ENCODE measurements at regions not wholly inside any gene's neighbourhood (a gene's known extent, or its start where the extent isn't known, plus 50 kb on each side); places are given as distances from the start of the nearest gene placed in this dataset.

DNA sequence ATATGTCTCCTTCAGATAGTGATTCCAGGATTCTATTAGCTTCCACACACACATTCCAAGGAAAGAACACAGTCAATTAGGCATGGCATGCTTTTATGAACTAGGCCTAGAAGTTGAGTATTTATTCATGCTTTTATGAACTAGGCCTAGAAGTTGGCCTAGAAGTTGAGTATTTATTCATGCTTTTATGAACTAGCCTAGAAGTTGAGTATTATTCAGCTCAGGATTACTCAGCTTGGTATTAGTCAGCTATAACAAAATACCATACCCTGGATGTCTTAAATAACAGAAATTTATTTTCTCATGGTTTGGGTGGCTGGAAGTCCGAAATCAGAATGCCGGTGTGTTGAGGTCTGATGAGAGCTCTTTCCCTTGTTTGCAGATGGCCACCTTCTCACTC lies 442.7 kb upstream of the FLRT2 start:
- 47% methylated on average over 2 of the region's 2 CpGs for WGBS (ENCODE audit: insufficient coverage, low coverage, low lambda C conversion rate, missing lambda C conversion rate)

DNA sequence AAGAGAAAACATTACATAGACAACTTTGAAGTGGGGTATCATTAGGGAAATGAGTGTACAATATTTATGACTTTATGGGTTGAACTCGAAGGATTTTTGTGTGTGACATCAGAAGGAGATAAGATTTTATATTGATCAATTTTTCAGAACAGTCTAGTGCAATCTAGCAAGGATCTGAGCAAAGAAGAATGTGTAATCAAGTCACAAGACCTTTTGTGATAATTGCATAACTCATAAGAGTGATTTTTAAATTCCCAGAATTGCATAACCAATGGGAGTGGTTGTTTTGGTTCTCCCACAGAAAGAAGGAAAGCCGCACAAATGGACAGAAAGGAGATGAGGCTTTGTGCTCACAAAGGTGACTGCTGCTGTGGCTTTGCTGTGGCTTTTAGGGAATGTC lies 441.8 kb upstream of the FLRT2 start:
- ATAC-seq (no peak), DNase-seq (no peak)
- Histone ChIP-seq H3K4me1 (no peaks in the 10 kb centered on the region), H3K4me3 (no peak overlapping the region), H3K9me3 (no peaks in the 10 kb centered on the region), H3K27me3 (no peaks in the 10 kb centered on the region), H3K27ac (no peak overlapping the region), H3K36me3 (no peaks in the 10 kb centered on the region)
- TF ChIP-seq POLR2A (IDR thresholded peaks at IDR 0.05): no peak
- TF ChIP-seq, protein P1, sequence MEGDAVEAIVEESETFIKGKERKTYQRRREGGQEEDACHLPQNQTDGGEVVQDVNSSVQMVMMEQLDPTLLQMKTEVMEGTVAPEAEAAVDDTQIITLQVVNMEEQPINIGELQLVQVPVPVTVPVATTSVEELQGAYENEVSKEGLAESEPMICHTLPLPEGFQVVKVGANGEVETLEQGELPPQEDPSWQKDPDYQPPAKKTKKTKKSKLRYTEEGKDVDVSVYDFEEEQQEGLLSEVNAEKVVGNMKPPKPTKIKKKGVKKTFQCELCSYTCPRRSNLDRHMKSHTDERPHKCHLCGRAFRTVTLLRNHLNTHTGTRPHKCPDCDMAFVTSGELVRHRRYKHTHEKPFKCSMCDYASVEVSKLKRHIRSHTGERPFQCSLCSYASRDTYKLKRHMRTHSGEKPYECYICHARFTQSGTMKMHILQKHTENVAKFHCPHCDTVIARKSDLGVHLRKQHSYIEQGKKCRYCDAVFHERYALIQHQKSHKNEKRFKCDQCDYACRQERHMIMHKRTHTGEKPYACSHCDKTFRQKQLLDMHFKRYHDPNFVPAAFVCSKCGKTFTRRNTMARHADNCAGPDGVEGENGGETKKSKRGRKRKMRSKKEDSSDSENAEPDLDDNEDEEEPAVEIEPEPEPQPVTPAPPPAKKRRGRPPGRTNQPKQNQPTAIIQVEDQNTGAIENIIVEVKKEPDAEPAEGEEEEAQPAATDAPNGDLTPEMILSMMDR (IDR thresholded peaks at IDR 0.05): no peak
- 55% methylated on average over 2 of the region's 2 CpGs for WGBS (ENCODE audit: insufficient coverage, low coverage, low lambda C conversion rate, missing lambda C conversion rate)
- intact Hi-C loops (cut with DNase I): no loop called here

More for the DNA sequence above, 442.7 kb upstream of the FLRT2 start:
- no peak for TF ChIP-seq POLR2A (IDR thresholded peaks at IDR 0.05)
- TF ChIP-seq, protein P1 (IDR thresholded peaks at IDR 0.05): no peak
- intact Hi-C loops (cut with DNase I): no loop called here
- Histone ChIP-seq H3K27me3 (no peaks in the 10 kb centered on the region), H3K9me3 (no peaks in the 10 kb centered on the region), H3K36me3 (no peaks in the 10 kb centered on the region), H3K27ac (no peak overlapping the region), H3K4me1 (no peaks in the 10 kb centered on the region), H3K4me3 (no peak overlapping the region)
- no peak for DNase-seq
- ATAC-seq: no peak

DNA sequence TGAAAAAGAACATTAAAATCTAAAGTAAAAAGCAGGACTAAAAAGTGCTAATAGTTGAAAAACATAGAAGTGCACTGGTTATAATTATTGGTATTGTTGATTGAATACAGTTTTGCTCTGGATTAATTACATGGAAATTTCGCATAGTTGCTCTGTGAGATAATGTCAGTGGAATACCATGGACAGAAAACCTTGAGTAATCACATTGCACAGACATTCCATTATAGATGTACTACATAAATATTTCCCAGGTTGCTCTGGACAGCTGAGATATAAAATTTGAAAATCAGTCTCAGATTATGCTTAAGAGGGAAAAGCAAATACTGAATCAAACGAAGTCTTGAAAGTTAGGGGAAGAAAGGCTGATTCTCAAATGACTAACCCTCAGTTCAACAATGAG lies 439.3 kb upstream of the FLRT2 start:
- H3K27me3 ChIP-seq: no peaks in the 10 kb centered on the region
- H3K9me3 ChIP-seq: no peaks in the 10 kb centered on the region
- no peak for ATAC-seq
- no peak for TF ChIP-seq POLR2A (IDR thresholded peaks at IDR 0.05)
- TF ChIP-seq, protein P1 (IDR thresholded peaks at IDR 0.05): no peak
- no peak overlapping the region for H3K4me3 ChIP-seq
- no peak for DNase-seq
- no peaks in the 10 kb centered on the region for H3K36me3 ChIP-seq
- H3K4me1 ChIP-seq: no peaks in the 10 kb centered on the region
- H3K27ac ChIP-seq: no peak overlapping the region
- intact Hi-C loops (cut with DNase I): no loop called here
- 51% methylated on average over 2 of the region's 2 CpGs for WGBS (ENCODE audit: insufficient coverage, low coverage, low lambda C conversion rate, missing lambda C conversion rate)

- WGBS (ENCODE audit: insufficient coverage, low coverage, low lambda C conversion rate, missing lambda C conversion rate): 65% methylated on average over 5 of the region's 5 CpGs
- no peaks in the 10 kb centered on the region for H3K9me3 ChIP-seq
- ATAC-seq (no peak), DNase-seq (no peak)
- TF ChIP-seq POLR2A (IDR thresholded peaks at IDR 0.05): no peak
- TF ChIP-seq, protein P1 (IDR thresholded peaks at IDR 0.05): no peak
- H3K4me3 ChIP-seq: no peak overlapping the region
- no peaks in the 10 kb centered on the region for H3K36me3 ChIP-seq
- no peaks in the 10 kb centered on the region for H3K4me1 ChIP-seq
- intact Hi-C loops (cut with DNase I): no loop called here
- H3K27me3 ChIP-seq: no peaks in the 10 kb centered on the region
- no peak overlapping the region for H3K27ac ChIP-seq
Measured at GRCh38 chr14:85093631-85094330, 436.2 kb upstream of the FLRT2 start.
